BLaER1 treated with 17β-estradiol and CSF1 and Interleukin-3, amounts not matched to agents 10 nM and 100 nM (cell line): ENCODE measurements at regions not wholly inside any gene's neighbourhood (a gene's known extent, or its start where the extent isn't known, plus 50 kb on each side); places are given as distances from the start of the nearest gene placed in this dataset.
"Not testable (repeated sequence)": the region's sequence is repeated elsewhere in the genome, so short reads cannot be mapped to it uniquely, and the experiment has no call there.

Experiments used
- H3K27ac ChIP-seq, 11 experiments: shearing (Covaris generic); formaldehyde crosslinking; 2 replicates each; pipeline ENCODE4 v1.8.1; 2022
- H3K27me3 ChIP-seq, 11 experiments: shearing (Covaris generic); formaldehyde crosslinking; 2 replicates each; pipeline ENCODE4 v1.8.1; 2022
- H3K36me3 ChIP-seq, 11 experiments: shearing (Covaris generic); formaldehyde crosslinking; 2 replicates each; pipeline ENCODE4 v1.8.1; 2022
- H3K4me1 ChIP-seq, 10 experiments: shearing (Covaris generic); formaldehyde crosslinking; 2 replicates each; pipeline ENCODE4 v1.8.1; 2022
- H3K4me2 ChIP-seq, 11 experiments: shearing (Covaris generic); formaldehyde crosslinking; 2 replicates each; pipeline ENCODE4 v1.8.1; 2022
- H3K4me3 ChIP-seq, 10 experiments: shearing (Covaris generic); formaldehyde crosslinking; 2 replicates each; pipeline ENCODE4 v1.8.1; 2022
- H3K9ac ChIP-seq, 11 experiments: shearing (Covaris generic); formaldehyde crosslinking; 2 replicates each; pipeline ENCODE4 v1.8.1; 2022
- H3K9me3 ChIP-seq, 11 experiments: shearing (Covaris generic); formaldehyde crosslinking; replicated peaks in 1 of 11; 2 replicates each; pipeline ENCODE4 v1.8.1; 2022
- H4K20me1 ChIP-seq, 11 experiments: shearing (Covaris generic); formaldehyde crosslinking; 2 replicates each; pipeline ENCODE4 v1.8.1; 2022
- Cebpa-rat ChIP-seq, 11 experiments: shearing (Covaris generic); IDR thresholded peaks; 2 replicates each; pipeline ENCODE4 v1.8.1; 2022

GRCh38 chr7:153943457-153943856 is 108.7 kb upstream of the DPP6 start:
- Histone ChIP-seq H3K4me1 (peaks cover 0 to 54% (median 0%) of the 10 kb centered on the region in 10 experiments; a peak in 6 of 20 replicates), H3K27me3 (no peaks in the 10 kb centered on the region), H3K4me3 (no peak overlapping the region), H4K20me1 (no peaks in the 10 kb centered on the region), H3K9me3 (no peaks in the 10 kb centered on the region), H3K36me3 (no peaks in the 10 kb centered on the region), H3K4me2 (peak overlapping the region in 3 of 11 experiments; percentile 15 to 42 (median 41); a peak in 5 of 22 replicates), H3K27ac (peak overlapping the region in 1 of 11 experiments; percentile 23; a peak in 2 of 22 replicates), H3K9ac (no peak overlapping the region)
- no peak for TF ChIP-seq Cebpa-rat (IDR thresholded peaks at IDR 0.05)

- no peak for TF ChIP-seq Cebpa-rat (IDR thresholded peaks at IDR 0.05)
- no peak overlapping the region for H3K9ac ChIP-seq
- peaks cover 0 to 54% (median 0%) of the 10 kb centered on the region in 10 experiments; a peak in 6 of 20 replicates for H3K4me1 ChIP-seq
- no peaks in the 10 kb centered on the region for H3K27me3 ChIP-seq
- no peaks in the 10 kb centered on the region for H3K9me3 ChIP-seq
- H3K27ac ChIP-seq, result peak overlapping the region in 1 of 11 experiments; percentile 23; a peak in 1 of 22 replicates
- H3K4me3 ChIP-seq, result no peak overlapping the region
- peak overlapping the region in 3 of 11 experiments; percentile 15 to 42 (median 41); a peak in 5 of 22 replicates for H3K4me2 ChIP-seq
- H4K20me1 ChIP-seq, result no peaks in the 10 kb centered on the region
- H3K36me3 ChIP-seq, result no peaks in the 10 kb centered on the region
Observed at GRCh38 chr7:153943861-153944260, 108.3 kb upstream of the DPP6 start.

GRCh38 chr7:153948060-153948459 is 104.1 kb upstream of the DPP6 start:
- Histone ChIP-seq H3K27ac (0 out of 22 replicates have a peak overlapping the region, but pooled peaks of 1 of the 11 experiments have one; percentile 33), H3K27me3 (no peaks in the 10 kb centered on the region), H3K4me3 (no peak overlapping the region), H4K20me1 (no peaks in the 10 kb centered on the region), H3K36me3 (no peaks in the 10 kb centered on the region), H3K9ac (no peak overlapping the region), H3K9me3 (no peaks in the 10 kb centered on the region), H3K4me1 (peaks cover 6 to 81% (median 19%) of the 10 kb centered on the region in 10 experiments; a peak in 19 of 20 replicates), H3K4me2 (peak overlapping the region in 1 of 11 experiments; percentile 49; a peak in 1 of 22 replicates)
- TF ChIP-seq Cebpa-rat (IDR thresholded peaks at IDR 0.05), result no peak

- Histone ChIP-seq H3K4me3 (no peak overlapping the region), H3K9me3 (no peaks in the 10 kb centered on the region), H3K9ac (no peak overlapping the region), H3K27ac (no peak overlapping the region), H4K20me1 (no peaks in the 10 kb centered on the region), H3K36me3 (no peaks in the 10 kb centered on the region), H3K4me2 (peak overlapping the region in 8 of 11 experiments; percentile 6 to 57 (median 35); a peak in 9 of 22 replicates), H3K4me1 (peaks cover 13 to 59% (median 26%) of the 10 kb centered on the region in 10 experiments), H3K27me3 (no peaks in the 10 kb centered on the region)
- no peak for TF ChIP-seq Cebpa-rat (IDR thresholded peaks at IDR 0.05)
Observed at GRCh38 chr7:153951316-153951715, 100.9 kb upstream of the DPP6 start.

- no peak overlapping the region for H3K9ac ChIP-seq
- TF ChIP-seq Cebpa-rat (IDR thresholded peaks at IDR 0.05), result no peak
- H3K4me1 ChIP-seq, result peaks cover 13 to 38% (median 26%) of the 10 kb centered on the region in 10 experiments
- no peaks in the 10 kb centered on the region for H3K9me3 ChIP-seq
- no peaks in the 10 kb centered on the region for H4K20me1 ChIP-seq
- no peak overlapping the region for H3K4me2 ChIP-seq
- no peak overlapping the region for H3K4me3 ChIP-seq
- no peaks in the 10 kb centered on the region for H3K27me3 ChIP-seq
- no peak overlapping the region for H3K27ac ChIP-seq
- no peaks in the 10 kb centered on the region for H3K36me3 ChIP-seq
Observed at GRCh38 chr7:153954477-153954876, 97.7 kb upstream of the DPP6 start.

GRCh38 chr7:153957677-153958076 is 94.5 kb upstream of the DPP6 start:
- H3K4me1 ChIP-seq, result peaks cover 10 to 14% (median 12%) of the 10 kb centered on the region in 10 experiments
- not testable (repeated sequence) for H3K27ac ChIP-seq, H3K9ac ChIP-seq, H3K4me2 ChIP-seq, H3K9me3 ChIP-seq, H4K20me1 ChIP-seq, H3K36me3 ChIP-seq, H3K4me3 ChIP-seq, H3K27me3 ChIP-seq

GRCh38 chr7:153958381-153958780 is 93.8 kb upstream of the DPP6 start:
- not testable (repeated sequence) for H3K4me3 ChIP-seq, H3K9me3 ChIP-seq, H3K4me1 ChIP-seq, H3K9ac ChIP-seq, H4K20me1 ChIP-seq, H3K36me3 ChIP-seq, H3K27me3 ChIP-seq, H3K27ac ChIP-seq, H3K4me2 ChIP-seq

- not testable (repeated sequence) for H4K20me1 ChIP-seq, H3K4me3 ChIP-seq, H3K4me1 ChIP-seq, H3K27ac ChIP-seq, H3K9ac ChIP-seq, H3K9me3 ChIP-seq, H3K27me3 ChIP-seq, H3K4me2 ChIP-seq, H3K36me3 ChIP-seq
Observed at GRCh38 chr7:153958789-153959188, 93.4 kb upstream of the DPP6 start.

GRCh38 chr7:153964481-153965112 is 87.6 kb upstream of the DPP6 start:
- H3K27ac ChIP-seq, H3K4me3 ChIP-seq, H3K27me3 ChIP-seq, H4K20me1 ChIP-seq, H3K36me3 ChIP-seq, H3K9me3 ChIP-seq, H3K9ac ChIP-seq, H3K4me2 ChIP-seq, H3K4me1 ChIP-seq: not testable (repeated sequence)

GRCh38 chr7:153969016-153969415 is 83.2 kb upstream of the DPP6 start:
- not testable (repeated sequence) for H3K9me3 ChIP-seq, H3K27ac ChIP-seq, H4K20me1 ChIP-seq, H3K4me3 ChIP-seq, H3K9ac ChIP-seq, H3K4me2 ChIP-seq, H3K36me3 ChIP-seq, H3K27me3 ChIP-seq, H3K4me1 ChIP-seq

- H3K27me3 ChIP-seq, H3K4me3 ChIP-seq, H3K36me3 ChIP-seq, H3K4me2 ChIP-seq, H3K9me3 ChIP-seq, H3K4me1 ChIP-seq, H3K27ac ChIP-seq, H4K20me1 ChIP-seq, H3K9ac ChIP-seq: not testable (repeated sequence)
Observed at GRCh38 chr7:153974603-153975002, 77.6 kb upstream of the DPP6 start.

GRCh38 chr7:153976745-153977144 is 75.5 kb upstream of the DPP6 start:
- H3K9ac ChIP-seq, H3K4me3 ChIP-seq, H3K27ac ChIP-seq, H3K36me3 ChIP-seq, H3K4me2 ChIP-seq, H3K9me3 ChIP-seq, H3K4me1 ChIP-seq, H4K20me1 ChIP-seq, H3K27me3 ChIP-seq: not testable (repeated sequence)

- not testable (repeated sequence) for H4K20me1 ChIP-seq, H3K9ac ChIP-seq, H3K4me1 ChIP-seq, H3K9me3 ChIP-seq, H3K27ac ChIP-seq, H3K27me3 ChIP-seq, H3K4me3 ChIP-seq, H3K4me2 ChIP-seq, H3K36me3 ChIP-seq
Observed at GRCh38 chr7:153983186-153983585, 69.0 kb upstream of the DPP6 start.

- H3K36me3 ChIP-seq, H3K4me1 ChIP-seq, H3K4me3 ChIP-seq, H3K4me2 ChIP-seq, H3K27ac ChIP-seq, H3K9ac ChIP-seq, H4K20me1 ChIP-seq, H3K27me3 ChIP-seq, H3K9me3 ChIP-seq: not testable (repeated sequence)
Observed at GRCh38 chr7:153989066-153989627, 63.1 kb upstream of the DPP6 start.
